IMR-90 (cell line): ENCODE measurements at regions not wholly inside any gene's neighbourhood (a gene's known extent, or its start where the extent isn't known, plus 50 kb on each side); places are given as distances from the start of the nearest gene placed in this dataset.

Experiments used
- ATAC-seq: fragments of 200-7000 bp; cut with Tn5 transposase; 2 replicates; pipeline ENCODE4 v1.9.1; 2020; ENCODE audit warnings: low read depth, mild to moderate bottlenecking, moderate library complexity
- BruUV-seq: library from RNA; stranded (reverse); fragments of 400-500 nt; replicated peaks from 2 replicates; lab custom pipeline; 2021; lab: Mats Ljungman, UMichigan
- CTCF ChIA-PET: fragments of 300-600 bp; formaldehyde crosslinking; extraction: SDS; loops from one replicate; lab custom pipeline; 2021; ENCODE audit warnings: antibody characterized with exemption; lab: Yijun Ruan, JAX
- POLR2A ChIA-PET: fragments of 300-600 bp; sonication (Branson Sonifier 250); formaldehyde crosslinking; loops from one replicate; lab custom pipeline; 2022; ENCODE audit warnings: antibody characterized with exemption; ENCODE audit not compliant: unreplicated experiment; lab: Charles Lee
- DNase-seq: peaks from one replicate; pipeline ENCODE4 v3.0.0; 2013
- H2AFZ ChIP-seq: replicated peaks from 2 replicates; pipeline ENCODE3; 2013; ENCODE audit warnings: low read length, mild to moderate bottlenecking; ENCODE audit not compliant: poor library complexity
- H2AK5ac ChIP-seq: 2 replicates; pipeline ENCODE4 v1.6.1; 2013; ENCODE audit warnings: low read depth, low read length, inconsistent platforms
- H2AK9ac ChIP-seq: replicated peaks from 2 replicates; pipeline ENCODE3; 2013; ENCODE audit warnings: mild to moderate bottlenecking, low read depth, low read length, moderate library complexity; ENCODE audit not compliant: poor library complexity
- H2BK120ac ChIP-seq: 2 replicates; pipeline ENCODE4 v1.6.1; 2013; ENCODE audit warnings: low read depth, low read length, inconsistent platforms
- H2BK15ac ChIP-seq: 3 replicates; pipeline ENCODE4 v1.6.1; 2013; ENCODE audit warnings: low read depth, low read length, inconsistent platforms
- H2BK20ac ChIP-seq: 2 replicates; pipeline ENCODE4 v1.6.1; 2013; ENCODE audit warnings: low read depth, mild to moderate bottlenecking, inconsistent platforms, low read length, moderate library complexity
- H2BK5ac ChIP-seq: 2 replicates; pipeline ENCODE4 v1.6.1; 2013; ENCODE audit warnings: mild to moderate bottlenecking, low read depth, low read length, inconsistent platforms; ENCODE audit not compliant: poor library complexity, severe bottlenecking
- H3K14ac ChIP-seq: replicated peaks from 2 replicates; pipeline ENCODE4 v1.6.1; 2013; ENCODE audit warnings: low read depth, low read length, inconsistent platforms
- H3K18ac ChIP-seq: 2 replicates; pipeline ENCODE4 v1.6.1; 2013; ENCODE audit warnings: low read depth, low read length, control low read depth
- H3K23ac ChIP-seq: 2 replicates; pipeline ENCODE4 v1.6.1; 2013; ENCODE audit warnings: low read depth, low read length, inconsistent platforms
- H3K27ac ChIP-seq: 2 replicates; pipeline ENCODE4 v1.5.1; 2013; ENCODE audit warnings: mild to moderate bottlenecking, control low read depth, low read length; ENCODE audit not compliant: insufficient read depth
- H3K27me3 ChIP-seq: 2 replicates; pipeline ENCODE4 v1.6.1; 2013; ENCODE audit warnings: low read length; ENCODE audit not compliant: control insufficient read depth, insufficient read depth
- H3K36me3 ChIP-seq: 2 replicates; pipeline ENCODE4 v1.6.1; 2013; ENCODE audit warnings: low read length, mixed read lengths; ENCODE audit not compliant: control insufficient read depth, insufficient read depth
- H3K4ac ChIP-seq: 2 replicates; pipeline ENCODE4 v1.6.1; 2013; ENCODE audit warnings: low read depth, low read length, inconsistent platforms
- H3K4me1 ChIP-seq: 2 replicates; pipeline ENCODE4 v1.6.1; 2013; ENCODE audit warnings: low read length, mixed read lengths; ENCODE audit not compliant: control insufficient read depth, insufficient read depth
- H3K4me2 ChIP-seq: 2 replicates; pipeline ENCODE4 v1.6.1; 2013; ENCODE audit warnings: low read depth, mild to moderate bottlenecking, control low read depth, low read length, moderate library complexity
- H3K4me3 ChIP-seq: 2 replicates; pipeline ENCODE4 v1.5.1; 2013; ENCODE audit warnings: low read depth, mild to moderate bottlenecking, control low read depth, low read length, moderate library complexity; ENCODE audit not compliant: insufficient read depth
- H3K56ac ChIP-seq: 2 replicates; pipeline ENCODE4 v1.6.1; 2013; ENCODE audit warnings: low read length, inconsistent platforms; ENCODE audit not compliant: insufficient read depth; ENCODE audit errors: extremely low read depth
- H3K79me1 ChIP-seq, 2 experiments: 2 replicates each; pipeline ENCODE4 v1.6.1; 2013; ENCODE audit warnings: low read length in 2 of 2, inconsistent platforms in 1 of 2, low read depth in 1 of 2
- H3K9ac ChIP-seq: 2 replicates; pipeline ENCODE4 v1.6.1; 2013; ENCODE audit warnings: low read depth, low read length, control low read depth
- H3K9me1 ChIP-seq: 2 replicates; pipeline ENCODE4 v1.6.1; 2013; ENCODE audit warnings: low read length, inconsistent platforms; ENCODE audit not compliant: insufficient read depth
- H3K9me3 ChIP-seq: 2 replicates; pipeline ENCODE4 v1.6.1; 2013; ENCODE audit warnings: low read length; ENCODE audit not compliant: control insufficient read depth, insufficient read depth
- H4K20me1 ChIP-seq: 2 replicates; pipeline ENCODE4 v1.6.1; 2013; ENCODE audit warnings: low read length, inconsistent platforms; ENCODE audit not compliant: insufficient read depth
- H4K5ac ChIP-seq: 2 replicates; pipeline ENCODE4 v1.6.1; 2013; ENCODE audit warnings: mild to moderate bottlenecking, low read depth, low read length, control low read depth
- H4K8ac ChIP-seq, 2 experiments: 2 replicates each; pipeline ENCODE4 v1.6.1; 2013; ENCODE audit warnings: low read depth in 2 of 2, low read length in 2 of 2, control low read depth in 1 of 2, inconsistent platforms in 1 of 2
- H4K91ac ChIP-seq: 2 replicates; pipeline ENCODE4 v1.6.1; 2013; ENCODE audit warnings: low read depth, low read length, inconsistent platforms; ENCODE audit not compliant: insufficient read depth
- BHLHE40 ChIP-seq: fragments of 150-350 bp; IDR thresholded peaks from 2 replicates; pipeline ENCODE4 v1.6.1; 2016; ENCODE audit warnings: mild to moderate bottlenecking, low read depth, low read length
- CEBPB ChIP-seq: IDR thresholded peaks from 2 replicates; pipeline ENCODE4 v1.6.1; 2012; ENCODE audit warnings: low read depth, low read length, improper control_type of control experiment
- CHD1 ChIP-seq: IDR thresholded peaks from 2 replicates; pipeline ENCODE4 v1.6.1; 2012; ENCODE audit warnings: low read depth, low read length, improper control_type of control experiment
- CTCF ChIP-seq: conservative IDR thresholded peaks from 2 replicates; pipeline ENCODE4 v1.5.1; 2012; ENCODE audit warnings: mild to moderate bottlenecking, low read depth, low read length, improper control_type of control experiment
- FOS ChIP-seq: fragments of 150-350 bp; IDR thresholded peaks from 2 replicates; pipeline ENCODE4 v1.6.1; 2016; ENCODE audit warnings: low read depth, low read length
- MAFK ChIP-seq: IDR thresholded peaks from 2 replicates; pipeline ENCODE4 v1.6.1; 2012; ENCODE audit warnings: low read depth, low read length, improper control_type of control experiment
- MAZ ChIP-seq: IDR thresholded peaks from 2 replicates; pipeline ENCODE4 v1.6.1; 2012; ENCODE audit warnings: low read depth, mild to moderate bottlenecking, low read length, improper control_type of control experiment, moderate library complexity, borderline replicate concordance
- MXI1 ChIP-seq: IDR thresholded peaks from 2 replicates; pipeline ENCODE4 v1.6.1; 2012; ENCODE audit warnings: low read depth, mild to moderate bottlenecking, low read length, moderate library complexity, borderline replicate concordance
- NFE2L2 ChIP-seq: fragments of 150-350 bp; IDR thresholded peaks from 2 replicates; pipeline ENCODE4 v1.6.1; 2016; ENCODE audit warnings: low read depth, mild to moderate bottlenecking, low read length
- POLR2A ChIP-seq: IDR thresholded peaks from 2 replicates; pipeline ENCODE4 v1.6.1; 2012; ENCODE audit warnings: mild to moderate bottlenecking, low read depth, low read length
- RAD21 ChIP-seq: IDR thresholded peaks from 2 replicates; pipeline ENCODE4 v1.6.1; 2012; ENCODE audit warnings: low read length, improper control_type of control experiment
- RFX5 ChIP-seq: IDR thresholded peaks from 2 replicates; pipeline ENCODE4 v1.8.0; 2012; ENCODE audit warnings: low read depth, mild to moderate bottlenecking, low read length, moderate library complexity
- SMC3 ChIP-seq: fragments of 150-350 bp; IDR thresholded peaks from 2 replicates; pipeline ENCODE4 v1.6.1; 2016; ENCODE audit warnings: low read depth, mild to moderate bottlenecking, antibody characterized with exemption, low read length, moderate library complexity
- whole genome bisulfite sequencing, 2 experiments: methylation state at CpG; one replicate each; pipeline versions ENCODE4 v1.1.5 to v1.1.7; 2013; ENCODE audit warnings: missing lambda C conversion rate in 2 of 2; ENCODE audit not compliant: insufficient read length in 1 of 2; ENCODE audit errors: extremely low coverage in 2 of 2; 5-methylcytosine and 5-hydroxymethylcytosine counted together
- dilution Hi-C: fragments of 300-500 bp; cut with HindIII; formaldehyde crosslinking; loops from one replicate; pipeline ENCODE4 v1.14.3; 2018; ENCODE audit warnings: low sequenced_read_pairs; ENCODE audit not compliant: unreplicated experiment
- in situ Hi-C: fragments of 300-500 bp; cut with MboI; formaldehyde crosslinking; loops from 3 replicates; pipeline ENCODE4 v1.14.3; 2019; ENCODE audit warnings: low sequenced_read_pairs, inconsistent platforms, mixed read lengths
- intact Hi-C: fragments of 100-400 bp; cut with micrococcal nuclease; formaldehyde crosslinking; loops from 2 replicates; pipeline ENCODE4 v1.10.0; 2022
- TF ChIP-seq, protein P1 (sequence below): fragments of 150-350 bp; IDR thresholded peaks from 2 replicates; pipeline ENCODE4 v1.6.1; 2017; ENCODE audit warnings: mild to moderate bottlenecking, antibody characterized with exemption, low read length, low read depth
- TF ChIP-seq, protein P2 (sequence below): fragments of 150-350 bp; IDR thresholded peaks from 2 replicates; pipeline ENCODE4 v1.6.1; 2016; ENCODE audit warnings: low read depth, mild to moderate bottlenecking, low read length, moderate library complexity, borderline replicate concordance

GRCh38 chr10:44468965-44469364, 84.1 kb upstream of the CXCL12 start:
- H4K8ac ChIP-seq, result no peak overlapping the region
- H4K5ac ChIP-seq, result no peak overlapping the region
- no peak overlapping the region for H3K23ac ChIP-seq
- TF ChIP-seq CTCF (no peak), SMC3 (no peak), CHD1 (no peak), FOS (no peak), RFX5 (no peak), RAD21 (no peak), MAFK (no peak), CEBPB (no peak), MXI1 (no peak), NFE2L2 (no peak), POLR2A (no peak), MAZ (no peak), BHLHE40 (no peak)
- TF ChIP-seq, protein P1, sequence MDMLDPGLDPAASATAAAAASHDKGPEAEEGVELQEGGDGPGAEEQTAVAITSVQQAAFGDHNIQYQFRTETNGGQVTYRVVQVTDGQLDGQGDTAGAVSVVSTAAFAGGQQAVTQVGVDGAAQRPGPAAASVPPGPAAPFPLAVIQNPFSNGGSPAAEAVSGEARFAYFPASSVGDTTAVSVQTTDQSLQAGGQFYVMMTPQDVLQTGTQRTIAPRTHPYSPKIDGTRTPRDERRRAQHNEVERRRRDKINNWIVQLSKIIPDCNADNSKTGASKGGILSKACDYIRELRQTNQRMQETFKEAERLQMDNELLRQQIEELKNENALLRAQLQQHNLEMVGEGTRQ, result no peak
- TF ChIP-seq, protein P2, sequence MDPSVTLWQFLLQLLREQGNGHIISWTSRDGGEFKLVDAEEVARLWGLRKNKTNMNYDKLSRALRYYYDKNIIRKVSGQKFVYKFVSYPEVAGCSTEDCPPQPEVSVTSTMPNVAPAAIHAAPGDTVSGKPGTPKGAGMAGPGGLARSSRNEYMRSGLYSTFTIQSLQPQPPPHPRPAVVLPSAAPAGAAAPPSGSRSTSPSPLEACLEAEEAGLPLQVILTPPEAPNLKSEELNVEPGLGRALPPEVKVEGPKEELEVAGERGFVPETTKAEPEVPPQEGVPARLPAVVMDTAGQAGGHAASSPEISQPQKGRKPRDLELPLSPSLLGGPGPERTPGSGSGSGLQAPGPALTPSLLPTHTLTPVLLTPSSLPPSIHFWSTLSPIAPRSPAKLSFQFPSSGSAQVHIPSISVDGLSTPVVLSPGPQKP, result no peak
- no peak overlapping the region for H2AK5ac ChIP-seq
- intact Hi-C loops, result no loop called here
- peaks cover 5% of the 10 kb centered on the region for H3K4me1 ChIP-seq
- no peak overlapping the region for H3K4ac ChIP-seq
- H3K9me1 ChIP-seq, result no peaks in the 10 kb centered on the region
- H2AK9ac ChIP-seq, result no peak overlapping the region
- no peak overlapping the region for H3K27ac ChIP-seq
- no peaks in the 10 kb centered on the region for H3K36me3 ChIP-seq
- H2BK20ac ChIP-seq, result no peak overlapping the region
- no peak overlapping the region for H3K56ac ChIP-seq
- no CpG with 5 or more reads among the region's 4 CpGs for WGBS, 2 experiments
- H2AFZ ChIP-seq, result no peak overlapping the region
- H3K9me3 ChIP-seq, result no peaks in the 10 kb centered on the region
- H4K20me1 ChIP-seq, result no peaks in the 10 kb centered on the region
- H3K4me3 ChIP-seq, result no peak overlapping the region
- H3K9ac ChIP-seq, result no peak overlapping the region
- DNase-seq (no peak), ATAC-seq (no peak)
- BruUV-seq, result no TSS peak
- no peak overlapping the region for H2BK120ac ChIP-seq
- CTCF ChIA-PET, result no interaction called here
- no peak overlapping the region for H3K4me2 ChIP-seq
- no peak overlapping the region for H3K18ac ChIP-seq
- dilution Hi-C loops, result no loop called here
- no peak overlapping the region for H2BK15ac ChIP-seq
- in situ Hi-C loops, result no loop called here
- no peak overlapping the region for H2BK5ac ChIP-seq
- no peaks in the 10 kb centered on the region for H3K79me1 ChIP-seq
- H4K91ac ChIP-seq, result no peak overlapping the region
- H3K27me3 ChIP-seq, result no peaks in the 10 kb centered on the region
- POLR2A ChIA-PET, result no interaction called here
- H3K14ac ChIP-seq, result no peak overlapping the region
